ENCODE measurements at regions not wholly inside any gene's neighbourhood (a gene's known extent, or its start where the extent isn't known, plus 50 kb on each side); places are given as distances from the start of the nearest gene placed in this dataset.

- TF ChIP-seq POLR2A (IDR thresholded peaks at IDR 0.05; ENCODE audit: low read depth, low read length) (no peak), MXI1 (IDR thresholded peaks at IDR 0.05; ENCODE audit: borderline replicate concordance, low read depth, low read length) (no peak), CEBPB (IDR thresholded peaks at IDR 0.05; ENCODE audit: low read depth, low read length) (no peak), NFE2L2 (IDR thresholded peaks at IDR 0.05; ENCODE audit: low read depth, low read length) (no peak), RAD21 (IDR thresholded peaks at IDR 0.05; ENCODE audit: low read length) (no peak), BHLHE40 (IDR thresholded peaks at IDR 0.05; ENCODE audit: low read depth, low read length) (no peak), MAZ (IDR thresholded peaks at IDR 0.05; ENCODE audit: borderline replicate concordance, low read depth, low read length) (no peak), SMC3 (IDR thresholded peaks at IDR 0.05; ENCODE audit: low read depth, low read length) (no peak), RFX5 (IDR thresholded peaks at IDR 0.05; ENCODE audit: low read depth, low read length) (no peak)
- TF ChIP-seq, protein P1, sequence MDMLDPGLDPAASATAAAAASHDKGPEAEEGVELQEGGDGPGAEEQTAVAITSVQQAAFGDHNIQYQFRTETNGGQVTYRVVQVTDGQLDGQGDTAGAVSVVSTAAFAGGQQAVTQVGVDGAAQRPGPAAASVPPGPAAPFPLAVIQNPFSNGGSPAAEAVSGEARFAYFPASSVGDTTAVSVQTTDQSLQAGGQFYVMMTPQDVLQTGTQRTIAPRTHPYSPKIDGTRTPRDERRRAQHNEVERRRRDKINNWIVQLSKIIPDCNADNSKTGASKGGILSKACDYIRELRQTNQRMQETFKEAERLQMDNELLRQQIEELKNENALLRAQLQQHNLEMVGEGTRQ (IDR thresholded peaks at IDR 0.05; ENCODE audit: low read depth, low read length): no peak
- TF ChIP-seq, protein P2, sequence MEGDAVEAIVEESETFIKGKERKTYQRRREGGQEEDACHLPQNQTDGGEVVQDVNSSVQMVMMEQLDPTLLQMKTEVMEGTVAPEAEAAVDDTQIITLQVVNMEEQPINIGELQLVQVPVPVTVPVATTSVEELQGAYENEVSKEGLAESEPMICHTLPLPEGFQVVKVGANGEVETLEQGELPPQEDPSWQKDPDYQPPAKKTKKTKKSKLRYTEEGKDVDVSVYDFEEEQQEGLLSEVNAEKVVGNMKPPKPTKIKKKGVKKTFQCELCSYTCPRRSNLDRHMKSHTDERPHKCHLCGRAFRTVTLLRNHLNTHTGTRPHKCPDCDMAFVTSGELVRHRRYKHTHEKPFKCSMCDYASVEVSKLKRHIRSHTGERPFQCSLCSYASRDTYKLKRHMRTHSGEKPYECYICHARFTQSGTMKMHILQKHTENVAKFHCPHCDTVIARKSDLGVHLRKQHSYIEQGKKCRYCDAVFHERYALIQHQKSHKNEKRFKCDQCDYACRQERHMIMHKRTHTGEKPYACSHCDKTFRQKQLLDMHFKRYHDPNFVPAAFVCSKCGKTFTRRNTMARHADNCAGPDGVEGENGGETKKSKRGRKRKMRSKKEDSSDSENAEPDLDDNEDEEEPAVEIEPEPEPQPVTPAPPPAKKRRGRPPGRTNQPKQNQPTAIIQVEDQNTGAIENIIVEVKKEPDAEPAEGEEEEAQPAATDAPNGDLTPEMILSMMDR (conservative IDR thresholded peaks at IDR 0.05; ENCODE audit: low read depth, low read length): no peak
- TF ChIP-seq, protein P3, sequence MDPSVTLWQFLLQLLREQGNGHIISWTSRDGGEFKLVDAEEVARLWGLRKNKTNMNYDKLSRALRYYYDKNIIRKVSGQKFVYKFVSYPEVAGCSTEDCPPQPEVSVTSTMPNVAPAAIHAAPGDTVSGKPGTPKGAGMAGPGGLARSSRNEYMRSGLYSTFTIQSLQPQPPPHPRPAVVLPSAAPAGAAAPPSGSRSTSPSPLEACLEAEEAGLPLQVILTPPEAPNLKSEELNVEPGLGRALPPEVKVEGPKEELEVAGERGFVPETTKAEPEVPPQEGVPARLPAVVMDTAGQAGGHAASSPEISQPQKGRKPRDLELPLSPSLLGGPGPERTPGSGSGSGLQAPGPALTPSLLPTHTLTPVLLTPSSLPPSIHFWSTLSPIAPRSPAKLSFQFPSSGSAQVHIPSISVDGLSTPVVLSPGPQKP (IDR thresholded peaks at IDR 0.05; ENCODE audit: borderline replicate concordance, low read depth, low read length): no peak
Measured at GRCh38 chr4:54445866-54446265, 211.9 kb upstream of the KIT start.

All from IMR-90 (cell line).